ENCODE measurements at regions not wholly inside any gene's neighbourhood (a gene's known extent, or its start where the extent isn't known, plus 50 kb on each side); places are given as distances from the start of the nearest gene placed in this dataset.
A peak's percentile ranks its signal among the peaks of the same experiment; 100 is the strongest.

DNA sequence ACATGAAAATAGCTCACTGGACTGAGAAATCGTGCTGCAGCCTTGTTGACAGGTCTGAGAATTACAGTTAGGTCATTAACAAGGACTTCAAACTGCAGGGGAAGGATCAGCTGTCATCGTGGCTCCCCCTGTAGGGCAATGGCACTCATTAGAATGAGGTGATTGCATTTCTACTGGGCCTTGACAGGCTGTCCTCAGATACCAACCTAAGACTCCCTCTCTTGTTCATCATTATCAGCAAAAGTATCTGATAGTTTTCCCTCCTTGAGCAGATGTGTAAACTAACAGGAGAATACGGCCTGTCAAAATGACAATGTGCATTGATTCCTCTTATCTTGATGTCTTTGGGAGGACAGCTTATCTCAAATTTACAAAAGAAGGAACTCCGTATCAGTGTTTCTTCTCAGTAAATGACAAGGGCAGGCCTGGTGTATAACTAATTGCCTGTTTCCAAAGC, 648.5 kb upstream of the LRRN3 start:
- Histone ChIP-seq H3K9me2 (ENCODE audit: low read depth, low read length) (no peaks in the 10 kb centered on the region), H3K9ac (ENCODE audit: low read length) (no peak overlapping the region), H2AFZ (ENCODE audit: low read length) (no peak overlapping the region), H4K20me1 (ENCODE audit: insufficient read depth, low read length) (no peaks in the 10 kb centered on the region), H3K27ac (ENCODE audit: low read depth, low read length, poor library complexity, severe bottlenecking) (no peak overlapping the region), H3K27me3 (ENCODE audit: insufficient read depth, low read length) (no peaks in the 10 kb centered on the region), H3K36me3 (ENCODE audit: insufficient read depth, low read length) (no peaks in the 10 kb centered on the region), H3K4me3 (ENCODE audit: low read depth, low read length, poor library complexity, severe bottlenecking) (no peak overlapping the region), H3F3A (ENCODE audit: insufficient read depth, low read length) (no peaks in the 10 kb centered on the region), H3K9me3 (ENCODE audit: low read length) (no peaks in the 10 kb centered on the region), H3K79me2 (ENCODE audit: insufficient read depth, low read length) (no peaks in the 10 kb centered on the region), H3K4me2 (ENCODE audit: low read length) (no peak overlapping the region), H3K4me1 (ENCODE audit: insufficient read depth, low read length, severe bottlenecking) (no peaks in the 10 kb centered on the region)
- no peak for TF ChIP-seq EZH2 (IDR thresholded peaks at IDR 0.05; ENCODE audit: borderline replicate concordance, low read length)
- TF ChIP-seq, protein P1, sequence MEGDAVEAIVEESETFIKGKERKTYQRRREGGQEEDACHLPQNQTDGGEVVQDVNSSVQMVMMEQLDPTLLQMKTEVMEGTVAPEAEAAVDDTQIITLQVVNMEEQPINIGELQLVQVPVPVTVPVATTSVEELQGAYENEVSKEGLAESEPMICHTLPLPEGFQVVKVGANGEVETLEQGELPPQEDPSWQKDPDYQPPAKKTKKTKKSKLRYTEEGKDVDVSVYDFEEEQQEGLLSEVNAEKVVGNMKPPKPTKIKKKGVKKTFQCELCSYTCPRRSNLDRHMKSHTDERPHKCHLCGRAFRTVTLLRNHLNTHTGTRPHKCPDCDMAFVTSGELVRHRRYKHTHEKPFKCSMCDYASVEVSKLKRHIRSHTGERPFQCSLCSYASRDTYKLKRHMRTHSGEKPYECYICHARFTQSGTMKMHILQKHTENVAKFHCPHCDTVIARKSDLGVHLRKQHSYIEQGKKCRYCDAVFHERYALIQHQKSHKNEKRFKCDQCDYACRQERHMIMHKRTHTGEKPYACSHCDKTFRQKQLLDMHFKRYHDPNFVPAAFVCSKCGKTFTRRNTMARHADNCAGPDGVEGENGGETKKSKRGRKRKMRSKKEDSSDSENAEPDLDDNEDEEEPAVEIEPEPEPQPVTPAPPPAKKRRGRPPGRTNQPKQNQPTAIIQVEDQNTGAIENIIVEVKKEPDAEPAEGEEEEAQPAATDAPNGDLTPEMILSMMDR (IDR thresholded peaks at IDR 0.05; ENCODE audit: low read length): peak; percentile 91

DNA sequence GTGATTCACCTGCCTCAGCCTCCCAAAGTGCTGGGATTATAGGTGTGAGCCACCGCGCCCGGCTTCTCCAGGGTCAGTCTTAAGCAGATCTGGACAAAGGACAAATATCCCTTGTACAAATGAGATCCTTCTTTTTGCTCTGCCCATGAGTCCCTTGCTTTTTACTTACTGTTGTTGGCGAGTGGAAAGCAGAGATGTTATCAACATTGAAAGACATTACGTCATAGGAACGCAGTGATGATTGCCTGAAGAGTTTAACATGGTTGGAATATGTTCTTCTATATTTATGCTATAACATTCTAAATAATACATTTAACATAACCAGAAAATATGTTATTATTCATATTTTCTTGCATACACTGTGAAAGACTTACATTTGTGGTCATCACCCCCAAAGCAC, 644.3 kb upstream of the LRRN3 start:
- no peaks in the 10 kb centered on the region for H3K27me3 ChIP-seq (ENCODE audit: insufficient read depth, low read length)
- no peaks in the 10 kb centered on the region for H4K20me1 ChIP-seq (ENCODE audit: insufficient read depth, low read length)
- no peaks in the 10 kb centered on the region for H3F3A ChIP-seq (ENCODE audit: insufficient read depth, low read length)
- no peak for TF ChIP-seq EZH2 (IDR thresholded peaks at IDR 0.05; ENCODE audit: borderline replicate concordance, low read length)
- TF ChIP-seq, protein P1 (IDR thresholded peaks at IDR 0.05; ENCODE audit: low read length): no peak
- no peaks in the 10 kb centered on the region for H3K9me3 ChIP-seq (ENCODE audit: low read length)
- H3K4me2 ChIP-seq (ENCODE audit: low read length): no peak overlapping the region
- H2AFZ ChIP-seq (ENCODE audit: low read length): no peak overlapping the region
- no peaks in the 10 kb centered on the region for H3K36me3 ChIP-seq (ENCODE audit: insufficient read depth, low read length)
- no peaks in the 10 kb centered on the region for H3K9me2 ChIP-seq (ENCODE audit: low read depth, low read length)
- no peak overlapping the region for H3K4me3 ChIP-seq (ENCODE audit: low read depth, low read length, poor library complexity, severe bottlenecking)
- H3K4me1 ChIP-seq (ENCODE audit: insufficient read depth, low read length, severe bottlenecking): no peaks in the 10 kb centered on the region
- H3K9ac ChIP-seq (ENCODE audit: low read length): no peak overlapping the region
- H3K27ac ChIP-seq (ENCODE audit: low read depth, low read length, poor library complexity, severe bottlenecking): no peak overlapping the region
- no peaks in the 10 kb centered on the region for H3K79me2 ChIP-seq (ENCODE audit: insufficient read depth, low read length)

- H2AFZ ChIP-seq (ENCODE audit: low read length): no peak overlapping the region
- no peaks in the 10 kb centered on the region for H3K79me2 ChIP-seq (ENCODE audit: insufficient read depth, low read length)
- no peaks in the 10 kb centered on the region for H3K4me1 ChIP-seq (ENCODE audit: insufficient read depth, low read length, severe bottlenecking)
- H4K20me1 ChIP-seq (ENCODE audit: insufficient read depth, low read length): no peaks in the 10 kb centered on the region
- H3K4me2 ChIP-seq (ENCODE audit: low read length): no peak overlapping the region
- H3K27ac ChIP-seq (ENCODE audit: low read depth, low read length, poor library complexity, severe bottlenecking): no peak overlapping the region
- TF ChIP-seq, protein P1 (IDR thresholded peaks at IDR 0.05; ENCODE audit: low read length): no peak
- TF ChIP-seq EZH2 (IDR thresholded peaks at IDR 0.05; ENCODE audit: borderline replicate concordance, low read length): no peak
- no peak overlapping the region for H3K4me3 ChIP-seq (ENCODE audit: low read depth, low read length, poor library complexity, severe bottlenecking)
- H3K27me3 ChIP-seq (ENCODE audit: insufficient read depth, low read length): no peaks in the 10 kb centered on the region
- no peaks in the 10 kb centered on the region for H3K36me3 ChIP-seq (ENCODE audit: insufficient read depth, low read length)
- H3K9me2 ChIP-seq (ENCODE audit: low read depth, low read length): no peaks in the 10 kb centered on the region
- no peak overlapping the region for H3K9ac ChIP-seq (ENCODE audit: low read length)
- H3F3A ChIP-seq (ENCODE audit: insufficient read depth, low read length): no peaks in the 10 kb centered on the region
- no peaks in the 10 kb centered on the region for H3K9me3 ChIP-seq (ENCODE audit: low read length)
These were observed 642.0 kb upstream of the LRRN3 start for GRCh38 chr7:110448918-110449317.
